ENCODE measurements at regions not wholly inside any gene's neighbourhood (a gene's known extent, or its start where the extent isn't known, plus 50 kb on each side); places are given as distances from the start of the nearest gene placed in this dataset.

- no peak overlapping the region for H3K4me3 ChIP-seq (ENCODE audit: low read depth, low read length)
- no peak overlapping the region for H3K27ac ChIP-seq (ENCODE audit: low read depth, low read length)
- H3K27me3 ChIP-seq (ENCODE audit: control insufficient read depth, insufficient read depth, low read length), result no peaks in the 10 kb centered on the region
- TF ChIP-seq, protein P1, sequence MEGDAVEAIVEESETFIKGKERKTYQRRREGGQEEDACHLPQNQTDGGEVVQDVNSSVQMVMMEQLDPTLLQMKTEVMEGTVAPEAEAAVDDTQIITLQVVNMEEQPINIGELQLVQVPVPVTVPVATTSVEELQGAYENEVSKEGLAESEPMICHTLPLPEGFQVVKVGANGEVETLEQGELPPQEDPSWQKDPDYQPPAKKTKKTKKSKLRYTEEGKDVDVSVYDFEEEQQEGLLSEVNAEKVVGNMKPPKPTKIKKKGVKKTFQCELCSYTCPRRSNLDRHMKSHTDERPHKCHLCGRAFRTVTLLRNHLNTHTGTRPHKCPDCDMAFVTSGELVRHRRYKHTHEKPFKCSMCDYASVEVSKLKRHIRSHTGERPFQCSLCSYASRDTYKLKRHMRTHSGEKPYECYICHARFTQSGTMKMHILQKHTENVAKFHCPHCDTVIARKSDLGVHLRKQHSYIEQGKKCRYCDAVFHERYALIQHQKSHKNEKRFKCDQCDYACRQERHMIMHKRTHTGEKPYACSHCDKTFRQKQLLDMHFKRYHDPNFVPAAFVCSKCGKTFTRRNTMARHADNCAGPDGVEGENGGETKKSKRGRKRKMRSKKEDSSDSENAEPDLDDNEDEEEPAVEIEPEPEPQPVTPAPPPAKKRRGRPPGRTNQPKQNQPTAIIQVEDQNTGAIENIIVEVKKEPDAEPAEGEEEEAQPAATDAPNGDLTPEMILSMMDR (IDR thresholded peaks at IDR 0.05; ENCODE audit: low read depth, low read length), result no peak
- no peak for DNase-seq (ENCODE audit: low read depth, low spot score)
- POLR2A ChIA-PET, result no interaction called here
- CTCF ChIA-PET, result no interaction called here
- peaks cover 18% of the 10 kb centered on the region for H3K9me3 ChIP-seq (ENCODE audit: control insufficient read depth, insufficient read depth, low read length)
Observed at GRCh38 chr4:170776983-170777382, 687.2 kb upstream of the AADAT start.

GRCh38 chr4:170775851-170776250 is 686.1 kb upstream of the AADAT start:
- Histone ChIP-seq H3K27me3 (ENCODE audit: control insufficient read depth, insufficient read depth, low read length) (no peaks in the 10 kb centered on the region), H3K27ac (ENCODE audit: low read depth, low read length) (no peak overlapping the region), H3K4me3 (ENCODE audit: low read depth, low read length) (no peak overlapping the region), H3K9me3 (ENCODE audit: control insufficient read depth, insufficient read depth, low read length) (peaks cover 18% of the 10 kb centered on the region)
- no peak for DNase-seq (ENCODE audit: low read depth, low spot score)
- ChIA-PET CTCF (no interaction called here), POLR2A (no interaction called here)
- TF ChIP-seq, protein P1 (IDR thresholded peaks at IDR 0.05; ENCODE audit: low read depth, low read length), result no peak

DNA sequence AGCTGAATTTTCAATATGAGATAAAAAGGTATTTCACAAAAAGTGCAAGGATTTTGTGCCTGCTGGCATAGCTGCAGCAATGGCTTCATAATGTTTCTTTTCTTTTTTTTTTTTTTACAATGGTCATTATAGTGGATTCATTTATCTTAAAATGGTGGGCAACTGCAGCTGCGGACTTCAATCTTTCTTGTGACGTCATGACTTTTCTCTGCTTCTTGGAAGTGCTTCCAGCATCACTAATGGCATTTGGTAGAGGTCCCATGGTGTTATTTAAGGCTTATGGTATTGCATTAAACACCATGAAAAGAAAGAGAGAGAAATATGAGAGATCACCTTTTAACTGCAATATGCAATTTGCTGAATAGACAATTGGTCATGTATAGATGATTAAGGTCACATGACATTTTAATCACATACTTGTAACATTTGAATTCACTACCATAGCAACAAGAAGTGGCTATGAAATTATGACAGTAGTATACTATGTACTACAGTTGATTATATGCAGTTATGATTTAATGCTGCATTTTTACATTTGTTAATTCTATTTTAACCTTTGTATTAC is 684.0 kb upstream of the AADAT start:
- H3K27ac ChIP-seq (ENCODE audit: low read depth, low read length), result no peak overlapping the region
- TF ChIP-seq, protein P1 (IDR thresholded peaks at IDR 0.05; ENCODE audit: low read depth, low read length), result no peak
- POLR2A ChIA-PET, result no interaction called here

DNA sequence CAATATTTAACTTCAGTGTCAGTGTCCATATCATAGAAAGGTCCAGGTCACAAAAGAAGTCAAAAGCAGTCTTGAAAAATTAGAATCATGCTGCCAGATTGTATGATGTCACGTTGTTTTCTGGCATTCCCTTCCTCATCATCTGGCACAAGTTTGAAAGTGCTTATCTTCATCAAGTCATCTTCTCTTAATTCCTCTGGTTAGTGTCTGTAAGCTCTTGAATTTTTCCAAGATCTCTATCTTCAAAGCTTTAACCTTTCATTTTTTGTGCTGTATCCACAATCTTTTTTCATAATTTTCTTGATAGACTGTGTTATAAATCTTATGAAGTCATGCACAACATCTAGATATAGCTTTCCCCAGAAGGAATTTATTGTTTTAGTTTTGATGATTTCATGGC is 682.7 kb upstream of the AADAT start:
- TF ChIP-seq, protein P1 (IDR thresholded peaks at IDR 0.05; ENCODE audit: low read depth, low read length), result no peak
- Histone ChIP-seq H3K4me3 (ENCODE audit: low read depth, low read length) (no peak overlapping the region), H3K9me3 (ENCODE audit: control insufficient read depth, insufficient read depth, low read length) (peaks cover 18% of the 10 kb centered on the region), H3K27ac (ENCODE audit: low read depth, low read length) (no peak overlapping the region), H3K27me3 (ENCODE audit: control insufficient read depth, insufficient read depth, low read length) (no peaks in the 10 kb centered on the region)
- no peak for DNase-seq (ENCODE audit: low read depth, low spot score)
- POLR2A ChIA-PET, result no interaction called here
- CTCF ChIA-PET, result no interaction called here

More for the DNA sequence above, 684.0 kb upstream of the AADAT start:
- Histone ChIP-seq H3K9me3 (ENCODE audit: control insufficient read depth, insufficient read depth, low read length) (peaks cover 18% of the 10 kb centered on the region), H3K27me3 (ENCODE audit: control insufficient read depth, insufficient read depth, low read length) (no peaks in the 10 kb centered on the region), H3K4me3 (ENCODE audit: low read depth, low read length) (no peak overlapping the region)
- CTCF ChIA-PET, result no interaction called here
- no peak for DNase-seq (ENCODE audit: low read depth, low spot score)

DNA sequence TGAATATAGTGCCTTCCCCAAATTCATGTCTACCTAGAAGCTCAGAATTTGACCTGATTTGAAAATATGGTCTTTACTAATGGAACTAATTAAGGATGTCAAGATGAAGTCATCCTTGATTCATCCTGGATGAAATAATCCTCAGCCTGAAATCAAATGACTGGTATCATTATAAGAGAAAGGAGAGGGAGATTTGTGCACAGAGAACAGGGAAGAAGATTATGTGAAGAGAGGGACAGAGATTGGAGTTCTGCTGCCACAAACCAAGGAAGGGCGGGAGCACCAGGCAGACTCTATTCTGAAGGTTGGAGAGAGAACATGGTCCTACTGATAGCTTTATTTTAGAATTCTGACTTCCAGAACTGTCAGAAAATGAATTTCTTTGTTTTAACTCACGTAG is 680.9 kb upstream of the AADAT start:
- H3K9me3 ChIP-seq (ENCODE audit: control insufficient read depth, insufficient read depth, low read length), result peaks cover 2% of the 10 kb centered on the region
- TF ChIP-seq, protein P1 (IDR thresholded peaks at IDR 0.05; ENCODE audit: low read depth, low read length), result no peak

More for the DNA sequence above, 680.9 kb upstream of the AADAT start:
- ChIA-PET CTCF (no interaction called here), POLR2A (no interaction called here)
- no peak for DNase-seq (ENCODE audit: low read depth, low spot score)
- Histone ChIP-seq H3K4me3 (ENCODE audit: low read depth, low read length) (no peak overlapping the region), H3K27ac (ENCODE audit: low read depth, low read length) (no peak overlapping the region), H3K27me3 (ENCODE audit: control insufficient read depth, insufficient read depth, low read length) (no peaks in the 10 kb centered on the region)
